ENCODE measurements at regions not wholly inside any gene's neighbourhood (a gene's known extent, or its start where the extent isn't known, plus 50 kb on each side); places are given as distances from the start of the nearest gene placed in this dataset.

DNA sequence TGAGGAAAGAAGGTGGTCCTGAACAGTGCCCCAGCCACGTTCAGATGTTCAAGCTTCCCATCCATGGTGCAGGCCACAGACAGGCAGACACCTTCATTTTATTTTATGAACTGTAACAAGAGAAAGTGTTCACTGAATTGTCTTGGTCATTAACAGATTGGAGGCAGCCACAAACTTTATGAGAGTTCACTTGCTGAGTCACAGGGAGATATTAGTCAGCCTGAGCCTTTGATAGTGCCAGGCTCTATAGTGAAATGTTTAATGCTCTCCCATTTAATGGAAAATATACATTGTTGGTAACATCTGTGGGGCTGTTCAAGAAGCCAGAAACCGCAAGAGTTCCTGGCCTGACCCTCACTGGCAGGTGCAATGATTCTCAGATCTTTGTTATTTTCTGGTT, 237.0 kb downstream of the TENT4A start:
- Mint-ChIP-seq H3K27ac (no peak overlapping the region), H3K4me3 (no peak overlapping the region), H3K4me1 (no peaks in the 10 kb centered on the region), H3K36me3 (no peaks in the 10 kb centered on the region), H3K9me3 (peaks cover 0 to 5% (median 0%) of the 10 kb centered on the region in 3 donors), H3K27me3 (peaks cover 6% of the 10 kb centered on the region)

DNA sequence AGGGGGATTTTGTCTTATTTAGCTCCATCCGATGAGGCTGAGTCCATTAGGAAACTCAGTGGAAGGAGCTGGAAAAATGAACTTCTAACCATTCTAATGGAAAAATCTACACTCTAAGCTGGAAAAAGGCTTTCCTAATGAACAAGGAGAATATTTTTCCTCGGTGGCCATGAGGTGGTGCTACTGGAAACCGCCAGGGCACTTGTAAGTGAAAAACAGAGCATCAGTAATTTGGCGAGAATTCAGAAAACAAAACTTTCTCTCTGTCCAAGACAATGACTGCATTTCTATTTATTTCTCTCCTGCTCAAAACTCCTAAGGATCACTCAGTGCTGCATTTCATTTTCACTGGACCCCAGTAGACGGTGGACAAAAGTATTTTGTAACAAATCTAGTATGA, 237.6 kb downstream of the TENT4A start:
- Mint-ChIP-seq H3K9me3 (peaks cover 0 to 5% (median 0%) of the 10 kb centered on the region in 3 donors), H3K4me1 (no peaks in the 10 kb centered on the region), H3K4me3 (no peak overlapping the region), H3K27ac (no peak overlapping the region), H3K27me3 (peaks cover 6% of the 10 kb centered on the region), H3K36me3 (no peaks in the 10 kb centered on the region)

DNA sequence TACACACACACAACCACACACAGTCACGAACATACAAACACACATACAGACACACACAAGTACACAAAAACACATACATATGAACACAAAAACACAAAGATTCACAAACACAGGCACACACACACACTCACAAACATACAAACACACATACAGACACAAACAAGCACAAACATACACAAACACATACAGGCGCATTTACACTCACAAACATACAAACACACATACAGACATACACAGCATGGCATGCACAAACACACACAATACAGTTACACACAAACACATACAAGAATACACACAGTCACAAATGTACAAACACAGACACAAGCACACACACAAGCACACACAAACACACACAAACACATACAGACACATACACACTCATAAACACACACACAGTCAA, 247.9 kb downstream of the TENT4A start:
- Mint-ChIP-seq H3K27me3 (no peaks in the 10 kb centered on the region), H3K4me1 (no peaks in the 10 kb centered on the region), H3K4me3 (no peak overlapping the region), H3K27ac (no peak overlapping the region), H3K9me3 (peaks cover 5 to 8% (median 5%) of the 10 kb centered on the region in 3 donors), H3K36me3 (no peaks in the 10 kb centered on the region)

GRCh38 chr5:6961837-6962635, 248.8 kb downstream of the TENT4A start:
- H3K4me3 Mint-ChIP-seq, result no peak overlapping the region
- H3K9me3 Mint-ChIP-seq, result peaks cover 1 to 8% (median 5%) of the 10 kb centered on the region in 3 donors
- H3K36me3 Mint-ChIP-seq, result no peaks in the 10 kb centered on the region
- H3K4me1 Mint-ChIP-seq, result no peaks in the 10 kb centered on the region
- no peaks in the 10 kb centered on the region for H3K27me3 Mint-ChIP-seq
- no peak overlapping the region for H3K27ac Mint-ChIP-seq

GRCh38 chr5:6976971-6977370, 263.7 kb downstream of the TENT4A start:
- Mint-ChIP-seq H3K4me1 (no peaks in the 10 kb centered on the region), H3K36me3 (no peaks in the 10 kb centered on the region), H3K27me3 (no peaks in the 10 kb centered on the region), H3K27ac (no peak overlapping the region), H3K4me3 (no peak overlapping the region), H3K9me3 (no peaks in the 10 kb centered on the region)

- Mint-ChIP-seq H3K4me3 (no peak overlapping the region), H3K9me3 (no peaks in the 10 kb centered on the region), H3K36me3 (no peaks in the 10 kb centered on the region), H3K4me1 (no peaks in the 10 kb centered on the region), H3K27ac (no peak overlapping the region), H3K27me3 (no peaks in the 10 kb centered on the region)
Measured at GRCh38 chr5:6979061-6979460, 265.8 kb downstream of the TENT4A start.

GRCh38 chr5:6989230-6989629, 276.0 kb downstream of the TENT4A start:
- Mint-ChIP-seq H3K4me1 (no peaks in the 10 kb centered on the region), H3K4me3 (no peak overlapping the region), H3K36me3 (no peaks in the 10 kb centered on the region), H3K27ac (no peak overlapping the region), H3K27me3 (no peaks in the 10 kb centered on the region), H3K9me3 (peaks cover 0 to 1% (median 0%) of the 10 kb centered on the region in 3 donors)

DNA sequence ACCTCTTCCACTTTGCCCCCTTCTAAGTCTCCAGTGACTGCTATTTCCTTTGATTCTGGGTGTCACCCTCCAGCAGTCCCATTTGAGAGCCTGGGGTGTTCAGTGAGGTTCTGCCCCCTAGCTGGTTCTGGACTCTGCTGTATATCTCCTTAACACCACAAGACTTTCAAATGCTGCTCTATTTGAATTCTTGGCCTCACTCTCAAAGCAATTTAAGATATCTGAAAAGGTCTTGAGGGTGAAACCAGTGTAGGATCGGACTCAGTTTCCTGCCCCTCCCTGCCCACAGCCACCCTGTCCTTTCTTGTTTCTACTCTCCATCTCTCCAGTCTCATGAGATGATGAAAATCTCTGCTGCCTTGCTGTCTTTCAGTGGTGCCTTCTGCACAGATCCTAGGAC, 280.9 kb downstream of the TENT4A start:
- Mint-ChIP-seq H3K36me3 (peaks cover 2% of the 10 kb centered on the region), H3K4me1 (no peaks in the 10 kb centered on the region), H3K27ac (no peak overlapping the region), H3K4me3 (no peak overlapping the region), H3K27me3 (no peaks in the 10 kb centered on the region), H3K9me3 (peaks cover 0 to 18% (median 7%) of the 10 kb centered on the region in 3 donors)

DNA sequence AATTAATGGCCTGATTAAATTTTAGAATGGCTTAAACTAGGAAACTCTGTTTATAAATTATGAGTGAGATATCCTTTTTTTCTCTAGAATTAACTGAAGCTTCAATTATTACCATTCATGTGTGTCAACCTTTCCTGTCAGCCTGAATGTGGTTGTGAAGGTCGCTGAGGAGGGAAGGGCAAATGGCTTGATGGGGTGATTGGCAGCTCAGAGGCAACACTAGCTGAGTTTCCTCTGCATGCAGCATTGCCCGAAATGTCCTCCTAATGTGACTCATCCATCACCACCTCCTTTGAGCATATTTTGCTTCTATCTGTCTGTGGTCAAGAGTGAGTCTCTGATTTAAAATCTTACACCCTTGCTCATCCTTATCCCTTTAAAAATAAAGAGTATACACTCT, 281.9 kb downstream of the TENT4A start:
- Mint-ChIP-seq H3K9me3 (peaks cover 0 to 18% (median 7%) of the 10 kb centered on the region in 3 donors), H3K4me3 (no peak overlapping the region), H3K36me3 (peaks cover 2% of the 10 kb centered on the region), H3K4me1 (no peaks in the 10 kb centered on the region), H3K27ac (no peak overlapping the region), H3K27me3 (no peaks in the 10 kb centered on the region)

DNA sequence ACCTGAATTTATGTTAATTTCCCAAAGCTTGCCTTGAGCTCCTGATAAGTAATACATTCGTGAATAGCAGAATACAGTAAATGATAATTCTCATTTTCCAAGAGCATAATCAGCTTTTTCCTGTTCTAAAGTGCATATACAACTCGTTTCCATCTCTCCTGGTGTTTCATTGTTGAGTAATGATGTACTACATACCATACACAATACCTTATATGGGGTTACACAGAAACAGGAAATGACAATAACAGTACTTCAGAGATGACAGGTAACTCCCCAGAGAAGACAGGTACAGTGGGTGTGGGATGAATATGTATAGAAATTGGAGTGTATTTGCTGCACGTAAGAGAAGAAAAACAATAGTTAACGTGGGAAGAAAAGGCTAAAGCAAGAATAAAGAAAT, 287.1 kb downstream of the TENT4A start:
- H3K36me3 Mint-ChIP-seq, result peaks cover 2% of the 10 kb centered on the region
- no peak overlapping the region for H3K27ac Mint-ChIP-seq
- H3K27me3 Mint-ChIP-seq, result no peaks in the 10 kb centered on the region
- H3K9me3 Mint-ChIP-seq, result peaks cover 2 to 14% (median 5%) of the 10 kb centered on the region in 3 donors
- no peak overlapping the region for H3K4me3 Mint-ChIP-seq
- no peaks in the 10 kb centered on the region for H3K4me1 Mint-ChIP-seq

DNA sequence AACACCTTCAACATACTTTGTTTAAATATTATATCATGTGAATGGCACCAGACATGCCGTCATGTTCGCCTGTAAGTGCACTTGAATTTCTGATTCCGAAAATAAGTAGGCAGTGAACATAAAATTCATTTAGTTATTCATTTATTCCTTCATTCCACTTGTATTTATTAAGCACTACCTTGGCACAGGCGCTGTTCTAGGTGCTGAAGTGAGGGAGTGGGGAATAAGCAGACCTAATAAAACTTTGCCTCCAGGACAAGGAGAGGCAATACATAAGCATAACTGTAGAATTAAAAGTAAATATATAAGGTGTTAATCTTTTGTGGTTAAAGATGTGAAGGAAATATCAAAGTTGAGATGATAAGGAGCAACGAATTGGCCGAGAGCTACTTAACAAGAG, 297.4 kb downstream of the TENT4A start:
- Mint-ChIP-seq H3K27me3 (no peaks in the 10 kb centered on the region), H3K4me3 (no peak overlapping the region), H3K36me3 (no peaks in the 10 kb centered on the region), H3K9me3 (peaks cover 2 to 5% (median 4%) of the 10 kb centered on the region in 3 donors), H3K4me1 (peaks cover 0 to 1% (median 0%) of the 10 kb centered on the region in 3 donors), H3K27ac (no peak overlapping the region)

GRCh38 chr5:7012057-7012456, 298.8 kb downstream of the TENT4A start:
- H3K4me1 Mint-ChIP-seq, result peaks cover 0 to 1% (median 0%) of the 10 kb centered on the region in 3 donors
- H3K36me3 Mint-ChIP-seq, result no peaks in the 10 kb centered on the region
- H3K27me3 Mint-ChIP-seq, result no peaks in the 10 kb centered on the region
- peaks cover 2 to 5% (median 4%) of the 10 kb centered on the region in 3 donors for H3K9me3 Mint-ChIP-seq
- no peak overlapping the region for H3K27ac Mint-ChIP-seq
- no peak overlapping the region for H3K4me3 Mint-ChIP-seq

- H3K9me3 Mint-ChIP-seq, result peaks cover 4 to 7% (median 5%) of the 10 kb centered on the region in 3 donors
- no peak overlapping the region for H3K27ac Mint-ChIP-seq
Measured at GRCh38 chr5:7014611-7015010, 301.4 kb downstream of the TENT4A start.

DNA sequence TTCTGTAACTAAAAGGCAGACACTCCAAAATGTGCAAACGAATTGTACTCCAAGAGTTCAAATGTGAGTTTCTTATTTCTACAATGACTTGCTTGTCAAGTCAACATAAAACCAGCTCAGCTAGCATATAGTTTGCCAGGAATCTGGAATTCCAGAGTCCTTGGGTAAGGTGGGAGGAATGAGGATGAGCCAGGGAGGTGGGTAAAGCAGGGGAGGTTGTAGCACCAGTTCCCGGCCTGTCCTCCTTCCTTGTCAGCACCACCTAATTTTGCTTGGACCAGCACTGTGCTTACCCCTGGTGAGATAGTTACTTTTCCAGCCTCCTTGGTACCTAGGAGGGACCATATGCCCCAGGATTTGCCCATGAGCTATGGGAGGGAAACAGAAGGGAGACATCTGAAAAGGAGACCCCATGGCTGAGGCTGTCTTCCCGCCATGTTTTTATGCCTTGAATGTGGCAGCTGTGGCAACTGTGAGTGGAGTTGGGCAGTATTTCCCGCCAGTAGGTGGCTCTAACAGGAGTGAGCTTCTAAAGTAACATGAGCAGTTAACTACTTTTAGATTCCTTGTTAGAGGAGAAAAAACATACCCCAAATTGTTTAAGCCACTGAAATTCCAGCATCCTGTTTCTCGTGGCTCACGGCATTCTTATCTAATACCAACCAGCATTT, 302.5 kb downstream of the TENT4A start:
- Mint-ChIP-seq H3K9me3 (peaks cover 5 to 11% (median 6%) of the 10 kb centered on the region in 3 donors), H3K27ac (no peak overlapping the region), H3K4me3 (no peak overlapping the region), H3K36me3 (no peaks in the 10 kb centered on the region), H3K27me3 (no peaks in the 10 kb centered on the region), H3K4me1 (no peaks in the 10 kb centered on the region)

More at GRCh38 chr5:7014611-7015010, 301.4 kb downstream of the TENT4A start:
- Mint-ChIP-seq H3K27me3 (no peaks in the 10 kb centered on the region), H3K4me1 (no peaks in the 10 kb centered on the region), H3K4me3 (no peak overlapping the region), H3K36me3 (no peaks in the 10 kb centered on the region)

DNA sequence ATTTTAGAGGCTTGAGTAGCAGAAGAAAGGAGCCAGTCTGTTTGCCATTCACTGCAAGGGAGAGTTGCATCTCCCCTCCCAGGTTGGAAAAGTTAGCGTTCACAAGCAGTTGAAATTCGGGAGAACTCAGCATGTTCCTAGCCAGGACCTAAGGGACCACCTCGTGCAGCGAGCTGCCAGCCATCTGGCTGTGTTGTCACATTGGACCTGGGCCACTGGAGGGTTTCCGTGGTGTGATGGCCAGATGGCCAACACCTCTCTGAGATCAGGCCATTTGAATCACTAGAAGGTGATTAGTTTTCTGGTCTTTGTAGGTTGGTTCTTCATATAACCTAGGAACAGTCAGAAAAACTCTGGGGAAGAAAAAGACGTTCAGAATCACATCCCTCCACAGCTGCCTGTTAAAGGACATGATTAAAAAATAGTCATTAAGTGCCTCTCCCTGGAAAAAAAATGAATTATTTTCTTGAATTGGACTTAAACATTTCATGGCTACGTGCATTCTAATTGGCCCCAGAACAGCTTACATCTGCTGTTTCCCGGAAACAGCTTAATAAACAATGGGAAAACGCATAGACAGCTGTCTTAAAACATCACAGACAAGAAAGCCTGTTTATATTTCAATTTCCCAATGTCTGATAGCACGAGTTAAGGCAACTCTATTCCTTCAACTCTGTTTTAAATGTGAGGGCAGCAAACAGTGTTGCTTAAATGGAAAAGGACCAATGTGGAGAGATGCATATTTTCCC, 303.9 kb downstream of the TENT4A start:
- Mint-ChIP-seq H3K27ac (no peak overlapping the region), H3K4me1 (no peaks in the 10 kb centered on the region), H3K4me3 (no peak overlapping the region), H3K36me3 (no peaks in the 10 kb centered on the region), H3K27me3 (no peaks in the 10 kb centered on the region), H3K9me3 (peaks cover 2 to 17% (median 6%) of the 10 kb centered on the region in 3 donors)

Data from IgD-negative memory B cell (primary cell).